H1 (cell line): ENCODE measurements at regions not wholly inside any gene's neighbourhood (a gene's known extent, or its start where the extent isn't known, plus 50 kb on each side); places are given as distances from the start of the nearest gene placed in this dataset.

Experiments used
- ATF3 ChIP-seq: IDR thresholded peaks from 2 replicates; pipeline ENCODE4 v1.6.1; 2011; ENCODE audit warnings: low read depth, mild to moderate bottlenecking, low read length; ENCODE audit not compliant: insufficient read depth
- BACH1 ChIP-seq: IDR thresholded peaks from 2 replicates; pipeline ENCODE4 v1.6.1; 2012; ENCODE audit warnings: low read length, improper control_type of control experiment
- BRCA1 ChIP-seq: IDR thresholded peaks from 2 replicates; pipeline ENCODE4 v1.6.1; 2012; ENCODE audit warnings: low read depth, low read length, improper control_type of control experiment
- CBX8 ChIP-seq: fragments of 300-800, 300-1000 bp; sonication (generic); IDR thresholded peaks from 2 replicates; pipeline ENCODE4 v1.7.1; 2016; ENCODE audit warnings: low read depth, low read length, borderline replicate concordance
- CHD7 ChIP-seq: fragments of 300-600 bp; sonication (generic); IDR thresholded peaks from 2 replicates; pipeline ENCODE4 v1.7.1; 2012; ENCODE audit warnings: low read length, moderate library complexity, mild to moderate bottlenecking, inconsistent platforms; ENCODE audit not compliant: insufficient replicate concordance
- EZH2 ChIP-seq: fragments of 200-600 bp; sonication (generic); IDR thresholded peaks from 2 replicates; pipeline ENCODE4 v1.7.1; 2012; ENCODE audit warnings: low read depth, mild to moderate bottlenecking, moderate library complexity, low read length, inconsistent platforms; ENCODE audit not compliant: severe bottlenecking
- KDM4A ChIP-seq: IDR thresholded peaks from one replicate; pipeline ENCODE4 v1.7.1; 2012; ENCODE audit warnings: low read depth, mild to moderate bottlenecking, moderate library complexity, low read length, inconsistent platforms; ENCODE audit not compliant: severe bottlenecking
- RAD21 ChIP-seq, 2 experiments: IDR thresholded peaks in 1 of 2; conservative IDR thresholded peaks in 1 of 2; 2 replicates each; pipeline ENCODE4 v1.6.1; 2011; ENCODE audit warnings: low read depth in 2 of 2, low read length in 2 of 2, improper control_type of control experiment in 1 of 2, inconsistent platforms in 1 of 2, mild to moderate bottlenecking in 1 of 2, moderate library complexity in 1 of 2
- RXRA ChIP-seq: IDR thresholded peaks from 2 replicates; pipeline ENCODE4 v1.6.1; 2011; ENCODE audit warnings: low read depth, mild to moderate bottlenecking, low read length, moderate library complexity; ENCODE audit not compliant: insufficient read depth
- SIN3A ChIP-seq, 2 experiments: IDR thresholded peaks in 1 of 2; conservative IDR thresholded peaks in 1 of 2; 2 replicates each; pipeline ENCODE4 v1.6.1; 2011 to 2012; ENCODE audit warnings: low read length in 2 of 2, improper control_type of control experiment in 1 of 2, low read depth in 1 of 2, mild to moderate bottlenecking in 1 of 2
- TAF1 ChIP-seq: IDR thresholded peaks from 2 replicates; pipeline ENCODE4 v1.6.1; 2011; ENCODE audit warnings: mild to moderate bottlenecking, low read depth, low read length

- TF ChIP-seq CHD7 (no peak), SIN3A (conservative IDR thresholded peaks at IDR 0.05 in 1 of 2, IDR thresholded peaks at IDR 0.05 in 1 of 2; ENCODE audit: low read depth in 1 of 2, low read length in 2 of 2) (no peak), EZH2 (no peak), CBX8 (no peak), KDM4A (no peak), TAF1 (no peak), BRCA1 (no peak), RXRA (no peak), ATF3 (no peak), BACH1 (no peak), RAD21 (IDR thresholded peaks at IDR 0.05 in 1 of 2, conservative IDR thresholded peaks at IDR 0.05 in 1 of 2; ENCODE audit: low read depth in 2 of 2, low read length in 2 of 2) (no peak)
Observed at GRCh38 chr3:161740421-161740820, 243.8 kb downstream of the OTOL1 start (continued).
